HG03342 (cell line): ENCODE measurements at regions not wholly inside any gene's neighbourhood (a gene's known extent, or its start where the extent isn't known, plus 50 kb on each side); places are given as distances from the start of the nearest gene placed in this dataset.

ENCODE experiments used
- ATAC-seq: cut with Tn5 transposase; IDR thresholded peaks from one replicate; pipeline ENCODE4 v1.9.1; 2021; ENCODE audit warnings: mild to moderate bottlenecking, moderate library complexity; ENCODE audit not compliant: unreplicated experiment

GRCh38 chr2:75288760-75289159 is 89.4 kb upstream of the TACR1 start:
- no peak for ATAC-seq

GRCh38 chr2:75287624-75288316 is 88.5 kb upstream of the TACR1 start:
- peak; percentile 66 for ATAC-seq

GRCh38 chr2:75284345-75284744 is 85.0 kb upstream of the TACR1 start:
- ATAC-seq, result peak; percentile 41

GRCh38 chr2:75278821-75279379 is 79.6 kb upstream of the TACR1 start:
- ATAC-seq, result no peak

GRCh38 chr2:75278314-75278713 is 79.0 kb upstream of the TACR1 start:
- no peak for ATAC-seq

GRCh38 chr2:75277111-75277510 is 77.8 kb upstream of the TACR1 start:
- ATAC-seq, result no peak

- no peak for ATAC-seq
These were observed 77.0 kb upstream of the TACR1 start for GRCh38 chr2:75276093-75277029.

GRCh38 chr2:75274936-75275335 is 75.6 kb upstream of the TACR1 start:
- ATAC-seq, result no peak

GRCh38 chr2:75268112-75268511 is 68.8 kb upstream of the TACR1 start:
- no peak for ATAC-seq

GRCh38 chr2:75261923-75262322 is 62.6 kb upstream of the TACR1 start:
- ATAC-seq, result no peak

GRCh38 chr2:75260946-75261345 is 61.6 kb upstream of the TACR1 start:
- no peak for ATAC-seq

GRCh38 chr2:75258620-75259019 is 59.3 kb upstream of the TACR1 start:
- ATAC-seq, result no peak

- no peak for ATAC-seq
These were observed 57.2 kb upstream of the TACR1 start for GRCh38 chr2:75256485-75256884.

GRCh38 chr2:75253526-75253925 is 54.2 kb upstream of the TACR1 start:
- ATAC-seq, result no peak

- no peak for ATAC-seq
These were observed 52.6 kb upstream of the TACR1 start for GRCh38 chr2:75251896-75252295.
